Mesothelial cell of epicardium (in vitro differentiated cells): ENCODE measurements at regions not wholly inside any gene's neighbourhood (a gene's known extent, or its start where the extent isn't known, plus 50 kb on each side); places are given as distances from the start of the nearest gene placed in this dataset.

Experiments used
- DNase-seq, 2 experiments: peaks; one replicate each; pipeline ENCODE4 v3.0.0; 2021; ENCODE audit warnings: low spot score in 2 of 2; ENCODE audit not compliant: unreplicated experiment in 2 of 2
- H3K27ac Mint-ChIP-seq: 2 replicates; pipeline ENCODE4 v1.8.0; 2021; ENCODE audit warnings: mixed read lengths
- H3K27me3 Mint-ChIP-seq: 2 replicates; pipeline ENCODE4 v1.8.0; 2021; ENCODE audit warnings: low read depth, mixed read lengths
- H3K36me3 Mint-ChIP-seq: 2 replicates; pipeline ENCODE4 v1.8.0; 2021; ENCODE audit warnings: mixed read lengths
- H3K4me1 Mint-ChIP-seq: 2 replicates; pipeline ENCODE4 v1.8.0; 2021; ENCODE audit warnings: mixed read lengths
- H3K4me3 Mint-ChIP-seq: 2 replicates; pipeline ENCODE4 v1.8.0; 2021; ENCODE audit warnings: mild to moderate bottlenecking, moderate library complexity, mixed read lengths
- H3K9me3 Mint-ChIP-seq: 2 replicates; pipeline ENCODE4 v1.8.0; 2021; ENCODE audit warnings: mixed read lengths
- CTCF ChIP-seq: fragments of 200-600 bp; sonication (generic); IDR thresholded peaks from one replicate; pipeline ENCODE4 v1.5.0; 2021; ENCODE audit warnings: antibody characterized with exemption; ENCODE audit not compliant: unreplicated experiment

- no peak overlapping the region for H3K27ac Mint-ChIP-seq
- TF ChIP-seq CTCF, result no peak
- no peaks in the 10 kb centered on the region for H3K27me3 Mint-ChIP-seq
- H3K9me3 Mint-ChIP-seq, result peaks cover 20% of the 10 kb centered on the region
- no peaks in the 10 kb centered on the region for H3K36me3 Mint-ChIP-seq
- peaks cover 11% of the 10 kb centered on the region for H3K4me1 Mint-ChIP-seq
- H3K4me3 Mint-ChIP-seq, result no peak overlapping the region
- no peak for DNase-seq
Measured at GRCh38 chr7:137172105-137172590, 171.4 kb downstream of the PTN start.

DNA sequence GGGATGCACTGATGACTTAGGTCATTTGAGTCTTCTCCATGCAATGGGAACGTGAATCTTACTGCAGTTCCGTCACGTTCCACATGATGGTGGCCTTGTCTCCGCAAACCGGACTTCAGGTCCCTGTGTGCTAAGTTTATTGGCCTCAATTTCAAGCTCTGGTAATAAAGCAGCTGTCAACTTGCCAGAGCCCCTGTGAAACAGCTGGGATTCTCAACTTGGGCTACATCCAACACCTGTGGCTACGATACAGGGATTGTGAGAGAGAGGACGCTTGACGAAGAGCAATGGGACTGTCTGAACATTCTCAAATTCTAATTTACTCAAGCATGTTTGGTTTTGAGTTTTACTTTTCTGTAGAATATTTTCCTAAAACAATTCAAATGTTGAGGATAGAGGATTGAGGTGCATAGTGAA, 174.2 kb downstream of the PTN start:
- DNase-seq, result peak; percentile 20 to 62
- no peak overlapping the region for H3K27ac Mint-ChIP-seq

DNA sequence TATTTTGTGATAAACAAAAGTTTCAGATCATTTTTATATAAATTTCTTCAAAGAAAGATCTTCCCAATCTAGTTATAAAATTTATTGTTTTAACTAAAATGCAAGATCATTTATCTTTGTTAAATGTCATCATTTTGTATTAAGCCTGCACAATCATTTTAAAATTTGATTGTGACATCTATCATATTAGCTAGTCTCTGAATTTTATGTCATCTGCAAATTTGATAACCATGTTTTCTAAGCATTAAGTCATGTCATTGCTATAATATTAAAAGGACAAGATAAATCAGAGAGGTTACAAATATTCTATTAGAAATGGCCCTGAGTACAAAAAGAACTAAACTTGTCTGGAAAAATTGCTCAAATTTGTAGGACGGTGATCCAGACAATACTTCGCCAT, 175.9 kb downstream of the PTN start:
- no peak for DNase-seq
- no peak overlapping the region for H3K27ac Mint-ChIP-seq
- peaks cover under 1% of the 10 kb centered on the region for H3K9me3 Mint-ChIP-seq
- H3K4me3 Mint-ChIP-seq, result no peak overlapping the region
- peaks cover 36% of the 10 kb centered on the region for H3K4me1 Mint-ChIP-seq
- peaks cover 3% of the 10 kb centered on the region for H3K36me3 Mint-ChIP-seq
- H3K27me3 Mint-ChIP-seq, result no peaks in the 10 kb centered on the region
- TF ChIP-seq CTCF, result no peak

More for the DNA sequence above, 174.2 kb downstream of the PTN start:
- Mint-ChIP-seq H3K4me1 (peaks cover 34% of the 10 kb centered on the region), H3K4me3 (no peak overlapping the region), H3K36me3 (no peaks in the 10 kb centered on the region), H3K27me3 (no peaks in the 10 kb centered on the region), H3K9me3 (peaks cover 5% of the 10 kb centered on the region)
- TF ChIP-seq CTCF, result peak; percentile 67

GRCh38 chr7:137166363-137166762, 177.2 kb downstream of the PTN start:
- Mint-ChIP-seq H3K27ac (peak overlapping the region; percentile 94), H3K27me3 (no peaks in the 10 kb centered on the region), H3K36me3 (peaks cover 3% of the 10 kb centered on the region), H3K4me3 (no peak overlapping the region), H3K9me3 (peaks cover 4% of the 10 kb centered on the region), H3K4me1 (peaks cover 36% of the 10 kb centered on the region)
- no peak for DNase-seq
- TF ChIP-seq CTCF, result no peak

DNA sequence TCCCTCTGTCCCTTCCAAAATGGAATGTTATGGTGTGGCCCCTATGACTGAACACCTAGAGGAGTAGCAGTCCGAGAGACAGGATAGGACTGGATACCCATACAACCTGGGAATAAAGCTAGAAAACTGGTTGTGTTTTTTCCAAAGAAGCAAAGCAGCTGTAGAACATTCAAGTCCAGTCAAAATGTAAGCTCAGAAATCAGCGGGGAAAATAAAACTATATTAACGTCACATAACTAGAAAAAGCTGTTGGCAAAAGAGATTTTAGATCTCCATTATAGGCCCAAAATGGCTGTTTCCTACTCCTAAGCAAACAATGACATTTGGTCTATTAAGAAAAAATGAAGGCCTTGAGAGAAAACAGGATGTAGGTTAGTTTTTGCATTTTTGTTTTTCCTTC, 177.7 kb downstream of the PTN start:
- Mint-ChIP-seq H3K9me3 (peaks cover 4% of the 10 kb centered on the region), H3K4me3 (no peak overlapping the region), H3K27ac (peak overlapping the region; percentile 94), H3K27me3 (no peaks in the 10 kb centered on the region), H3K4me1 (peaks cover 41% of the 10 kb centered on the region), H3K36me3 (peaks cover 3% of the 10 kb centered on the region)
- TF ChIP-seq CTCF, result no peak
- no peak for DNase-seq

DNA sequence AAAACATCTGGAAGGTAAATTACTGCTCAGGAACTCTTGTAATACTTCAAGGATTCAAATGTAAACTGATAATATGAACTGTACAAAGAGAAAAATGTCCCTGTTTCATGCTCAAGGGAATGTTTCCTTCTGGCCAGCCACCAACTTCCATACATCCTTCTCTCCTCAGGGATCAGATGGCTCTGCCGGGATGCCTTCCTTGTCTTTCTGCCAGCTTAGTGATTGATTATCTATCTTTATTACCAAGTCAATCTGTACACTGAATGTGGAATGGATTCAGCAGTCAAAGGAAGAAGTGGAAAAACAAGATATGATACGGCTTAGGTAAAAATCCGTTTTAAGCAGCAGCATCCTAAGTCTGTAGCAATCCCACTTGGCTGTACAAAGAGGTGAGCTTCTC, 178.3 kb downstream of the PTN start:
- Mint-ChIP-seq H3K27me3 (no peaks in the 10 kb centered on the region), H3K4me3 (no peak overlapping the region), H3K9me3 (peaks cover 4% of the 10 kb centered on the region), H3K27ac (peak overlapping the region; percentile 94), H3K4me1 (peaks cover 46% of the 10 kb centered on the region), H3K36me3 (peaks cover 3% of the 10 kb centered on the region)
- no peak for TF ChIP-seq CTCF
- no peak for DNase-seq
